ENCODE measurements at regions not wholly inside any gene's neighbourhood (a gene's known extent, or its start where the extent isn't known, plus 50 kb on each side); places are given as distances from the start of the nearest gene placed in this dataset.

DNA sequence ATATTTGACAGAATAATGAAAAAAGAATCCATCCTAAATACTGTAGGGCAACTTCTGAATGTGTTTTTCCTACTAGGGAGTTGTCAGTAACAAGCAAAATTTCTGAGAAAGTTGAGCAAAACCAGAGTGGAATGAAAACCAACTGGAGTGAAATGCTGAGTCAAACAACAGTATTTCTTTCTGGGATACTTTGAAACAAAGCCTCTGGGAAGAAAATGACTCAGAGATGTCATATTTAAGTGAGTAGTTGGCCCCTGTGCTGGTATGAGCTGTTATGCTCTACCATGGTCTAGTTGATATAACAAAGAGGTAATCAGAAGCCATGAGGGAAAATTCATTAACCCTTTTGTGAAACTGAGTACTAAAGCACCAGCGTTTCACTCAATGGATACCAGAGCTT is 372.1 kb upstream of the C9orf72 start:
- Histone ChIP-seq H4K91ac (replicated peaks; ENCODE audit: insufficient read length, low read length) (no peak overlapping the region), H4K8ac (ENCODE audit: extremely low read depth, insufficient read depth, low read length) (no peak overlapping the region), H3K27me3 (replicated peaks in 1 of 4; ENCODE audit: control insufficient read depth in 3 of 4, extremely low read depth in 1 of 4, insufficient read depth in 3 of 4, low read length in 3 of 4) (no peaks in the 10 kb centered on the region), H2BK15ac (ENCODE audit: low read length) (no peak overlapping the region), H3K14ac (ENCODE audit: insufficient read length) (no peak overlapping the region), H2BK12ac (ENCODE audit: low read depth, low read length) (no peak overlapping the region), H2BK120ac (replicated peaks; ENCODE audit: low read depth, low read length) (no peak overlapping the region), H2AFZ (ENCODE audit: low read length) (no peak overlapping the region), H3K9me3 (ENCODE audit: insufficient read depth in 2 of 2, low read depth in 1 of 2, low read length in 1 of 2) (no peaks in the 10 kb centered on the region), H3K23me2 (ENCODE audit: low read depth, low read length) (no peaks in the 10 kb centered on the region), H3K4me1 (replicated peaks in 1 of 4; ENCODE audit: control insufficient read depth in 3 of 4, insufficient read depth in 4 of 4, low read length in 3 of 4) (peaks cover 2 to 7% (median 6%) of the 10 kb centered on the region in 4 experiments; a peak in 5 of 7 replicates), H4K5ac (ENCODE audit: insufficient read length, low read depth, low read length) (no peak overlapping the region), H3K79me1 (ENCODE audit: low read depth, low read length) (no peaks in the 10 kb centered on the region), H3K4me3 (ENCODE audit: extremely low read depth in 1 of 4, insufficient read depth in 2 of 4, low read depth in 3 of 4, low read length in 4 of 4) (no peak overlapping the region), H3K9ac (replicated peaks in 1 of 4; ENCODE audit: extremely low read depth in 1 of 4, low read depth in 3 of 4, low read length in 3 of 4) (no peak overlapping the region), H3K4me2 (ENCODE audit: insufficient read depth in 1 of 2, low read depth in 2 of 2, low read length in 2 of 2) (no peak overlapping the region), H3K56ac (replicated peaks; ENCODE audit: insufficient read length, low read depth, low read length) (no peak overlapping the region), H3K27ac (ENCODE audit: low read depth, low read length) (no peak overlapping the region), H4K20me1 (replicated peaks in 1 of 2; ENCODE audit: control insufficient read depth in 1 of 2, insufficient read depth in 2 of 2, low read length in 2 of 2) (no peaks in the 10 kb centered on the region), H3K79me2 (ENCODE audit: control insufficient read depth in 1 of 2, insufficient read depth in 2 of 2, low read length in 2 of 2) (no peaks in the 10 kb centered on the region), H2BK5ac (ENCODE audit: low read depth, low read length) (no peak overlapping the region), H2AK5ac (ENCODE audit: low read depth, low read length) (no peak overlapping the region), H3K36me3 (ENCODE audit: control insufficient read depth in 2 of 4, insufficient read depth in 4 of 4, low read length in 3 of 4) (no peaks in the 10 kb centered on the region), H3K18ac (ENCODE audit: extremely low read depth, low read length) (no peak overlapping the region), H3K4ac (replicated peaks; ENCODE audit: insufficient read length, low read depth, low read length) (no peak overlapping the region), H2BK20ac (ENCODE audit: low read length) (no peak overlapping the region), H3K23ac (ENCODE audit: insufficient read length) (no peak overlapping the region)
- no peak for DNase-seq (ENCODE audit: low read depth in 1 of 2, low spot score in 2 of 2)
- no peak for TF ChIP-seq MAX (IDR thresholded peaks at IDR 0.05)
- no peak for TF ChIP-seq ZNF274 (IDR thresholded peaks at IDR 0.05; ENCODE audit: borderline replicate concordance, extremely low read depth, low read length)
- TF ChIP-seq CEBPB (IDR thresholded peaks at IDR 0.05; ENCODE audit: low read depth, low read length), result no peak
- TF ChIP-seq, protein P1, sequence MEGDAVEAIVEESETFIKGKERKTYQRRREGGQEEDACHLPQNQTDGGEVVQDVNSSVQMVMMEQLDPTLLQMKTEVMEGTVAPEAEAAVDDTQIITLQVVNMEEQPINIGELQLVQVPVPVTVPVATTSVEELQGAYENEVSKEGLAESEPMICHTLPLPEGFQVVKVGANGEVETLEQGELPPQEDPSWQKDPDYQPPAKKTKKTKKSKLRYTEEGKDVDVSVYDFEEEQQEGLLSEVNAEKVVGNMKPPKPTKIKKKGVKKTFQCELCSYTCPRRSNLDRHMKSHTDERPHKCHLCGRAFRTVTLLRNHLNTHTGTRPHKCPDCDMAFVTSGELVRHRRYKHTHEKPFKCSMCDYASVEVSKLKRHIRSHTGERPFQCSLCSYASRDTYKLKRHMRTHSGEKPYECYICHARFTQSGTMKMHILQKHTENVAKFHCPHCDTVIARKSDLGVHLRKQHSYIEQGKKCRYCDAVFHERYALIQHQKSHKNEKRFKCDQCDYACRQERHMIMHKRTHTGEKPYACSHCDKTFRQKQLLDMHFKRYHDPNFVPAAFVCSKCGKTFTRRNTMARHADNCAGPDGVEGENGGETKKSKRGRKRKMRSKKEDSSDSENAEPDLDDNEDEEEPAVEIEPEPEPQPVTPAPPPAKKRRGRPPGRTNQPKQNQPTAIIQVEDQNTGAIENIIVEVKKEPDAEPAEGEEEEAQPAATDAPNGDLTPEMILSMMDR (IDR thresholded peaks at IDR 0.05; ENCODE audit: control extremely low read depth in 1 of 3, insufficient read depth in 1 of 3, low read depth in 1 of 3, low read length in 3 of 3), result no peak
- ChIA-PET CTCF (ENCODE audit: partially characterized antibody) (no interaction called here), POLR2A (ENCODE audit: partially characterized antibody) (no interaction called here)
- FAIRE-seq, result no peak
- WGBS, 2 experiments (ENCODE audit: extremely low coverage in 1 of 2, insufficient coverage in 1 of 2, insufficient read length in 1 of 2, insufficient replicate concordance in 2 of 2, low coverage in 1 of 2, low lambda C conversion rate in 2 of 2, missing lambda C conversion rate in 1 of 2), result 0% methylated on average over 1 of the region's 1 CpG; no CpG with 5 or more reads in 1 of the 2 experiments
